Lung (tissue), 11 donors: ENCODE measurements at regions not wholly inside any gene's neighbourhood (a gene's known extent, or its start where the extent isn't known, plus 50 kb on each side); places are given as distances from the start of the nearest gene placed in this dataset.

ENCODE experiments used
- ATAC-seq: fragments of 200-7000 bp; cut with Tn5 transposase; one replicate; pipeline ENCODE4 v1.9.1; 2020; ENCODE audit warnings: moderate number of reproducible peaks; ENCODE audit not compliant: insufficient read depth, low FRiP score
- DNase-seq, 3 donors: peaks; one replicate each; pipeline ENCODE4 v3.0.0-alpha.2; 2013 to 2017
- H3K27ac ChIP-seq, 2 donors: one replicate each; pipeline ENCODE4 v1.5.1; 2013; ENCODE audit warnings: mild to moderate bottlenecking in 2 of 2, moderate library complexity in 2 of 2, control low read depth in 1 of 2, inconsistent platforms in 1 of 2, low read depth in 1 of 2, low read length in 1 of 2
- H3K27me3 ChIP-seq, 3 donors: one replicate each; pipeline ENCODE4 v1.5.1; 2013; ENCODE audit warnings: low read length in 2 of 3; ENCODE audit not compliant: control insufficient read depth in 3 of 3, insufficient read depth in 3 of 3
- H3K36me3 ChIP-seq, 4 donors: one replicate each; pipeline ENCODE4 v1.5.1; 2013; ENCODE audit warnings: low read length in 4 of 4, mild to moderate bottlenecking in 1 of 4, moderate library complexity in 1 of 4; ENCODE audit not compliant: control insufficient read depth in 4 of 4, insufficient read depth in 4 of 4
- H3K4me1 ChIP-seq, 5 donors: one replicate each; pipeline ENCODE4 v1.5.1; 2013; ENCODE audit warnings: low read length in 5 of 5, mild to moderate bottlenecking in 2 of 5, moderate library complexity in 1 of 5; ENCODE audit not compliant: control insufficient read depth in 5 of 5, insufficient read depth in 5 of 5
- H3K4me3 ChIP-seq: one replicate; pipeline ENCODE4 v1.5.1; 2013; ENCODE audit warnings: mild to moderate bottlenecking, control low read depth, moderate library complexity
- H3K9ac ChIP-seq, 2 donors: one replicate each; pipeline ENCODE4 v1.5.1; 2013; ENCODE audit warnings: low read length in 2 of 2, control low read depth in 1 of 2; ENCODE audit not compliant: insufficient read depth in 1 of 2
- H3K9me3 ChIP-seq, 4 donors: one replicate each; pipeline ENCODE4 v1.5.1; 2013; ENCODE audit warnings: low read length in 3 of 4, mild to moderate bottlenecking in 1 of 4, moderate library complexity in 1 of 4; ENCODE audit not compliant: control insufficient read depth in 4 of 4, insufficient read depth in 3 of 4
- CTCF ChIP-seq: IDR thresholded peaks from 2 replicates; pipeline ENCODE4 v1.5.1; 2012; ENCODE audit warnings: mild to moderate bottlenecking; ENCODE audit errors: control extremely low read depth, extremely low read depth
- WGBS, 2 donors: extraction: QIAGEN DNeasy Blood & Tissue Kit; methylation state at CpG; one replicate each; pipeline ENCODE4 v1.1.7; 2013; 5-methylcytosine and 5-hydroxymethylcytosine counted together
- donor health status: control.
- donor health status: control.
- donor health status: Bipolar disorder and iron deficiency.
- donor health status: healthy.
- donor health status: DM: yes; HTN: yes; CAD: no.

GRCh38 chr1:213409971-213410370, 358.9 kb downstream of the RPS6KC1 start:
- WGBS, 2 donors, result 81 to 89% methylated on average over 2 of the region's 2 CpGs

GRCh38 chr1:213414346-213414745, 363.3 kb downstream of the RPS6KC1 start:
- Histone ChIP-seq H3K4me3 (no peak overlapping the region), H3K27ac (no peak overlapping the region), H3K9ac (no peak overlapping the region), H3K36me3 (no peaks in the 10 kb centered on the region), H3K9me3 (peaks cover 0 to 6% (median 0%) of the 10 kb centered on the region in 4 donors), H3K4me1 (no peaks in the 10 kb centered on the region), H3K27me3 (peaks cover 0 to 3% (median 0%) of the 10 kb centered on the region in 3 donors)
- DNase-seq (no peak), ATAC-seq (no peak)
- WGBS, 2 donors, result 78 to 83% methylated on average over 1 of the region's 1 CpG
- TF ChIP-seq CTCF, result no peak

More at GRCh38 chr1:213409971-213410370, 358.9 kb downstream of the RPS6KC1 start:
- Histone ChIP-seq H3K9me3 (peaks cover 0 to 6% (median 0%) of the 10 kb centered on the region in 4 donors), H3K27me3 (no peaks in the 10 kb centered on the region), H3K27ac (no peak overlapping the region), H3K4me1 (no peaks in the 10 kb centered on the region), H3K36me3 (no peaks in the 10 kb centered on the region), H3K4me3 (no peak overlapping the region), H3K9ac (no peak overlapping the region)
- DNase-seq (no peak), ATAC-seq (no peak)
- TF ChIP-seq CTCF, result no peak

- no peak for DNase-seq
- WGBS, 2 donors, result 94 to 98% methylated on average over 2 of the region's 2 CpGs
- no peak for TF ChIP-seq CTCF
Measured at GRCh38 chr1:213414911-213415310, 363.9 kb downstream of the RPS6KC1 start.

More at GRCh38 chr1:213414911-213415310, 363.9 kb downstream of the RPS6KC1 start:
- Histone ChIP-seq H3K27me3 (peaks cover 0 to 3% (median 0%) of the 10 kb centered on the region in 3 donors), H3K36me3 (no peaks in the 10 kb centered on the region), H3K4me1 (no peaks in the 10 kb centered on the region), H3K4me3 (no peak overlapping the region), H3K27ac (no peak overlapping the region), H3K9ac (no peak overlapping the region), H3K9me3 (peaks cover 0 to 6% (median 0%) of the 10 kb centered on the region in 4 donors)
- no peak for ATAC-seq
